OCI-LY1 (cell line): ENCODE measurements at regions not wholly inside any gene's neighbourhood (a gene's known extent, or its start where the extent isn't known, plus 50 kb on each side); places are given as distances from the start of the nearest gene placed in this dataset.

Experiments
- H2AFZ ChIP-seq: fragments of 200-600 bp; sonication (generic), shearing (Covaris generic); 2 replicates; pipeline ENCODE4 v1.6.0; 2014; ENCODE audit warnings: antibody characterized with exemption, mild to moderate bottlenecking, low read length
- H3F3A ChIP-seq: fragments of 200-600 bp; sonication (generic), shearing (Covaris generic); 2 replicates; pipeline ENCODE4 v1.6.0; 2014; ENCODE audit warnings: mild to moderate bottlenecking, antibody characterized with exemption, low read length, moderate library complexity; ENCODE audit not compliant: insufficient read depth
- H3K27ac ChIP-seq: fragments of 200-600 bp; sonication (generic); 2 replicates; pipeline ENCODE4 v1.5.1; 2014; ENCODE audit warnings: low read length, mixed run types, mild to moderate bottlenecking, low read depth; ENCODE audit not compliant: poor library complexity, severe bottlenecking
- H3K27me3 ChIP-seq: fragments of 200-600 bp; sonication (generic); 2 replicates; pipeline ENCODE4 v1.6.0; 2014; ENCODE audit warnings: antibody characterized with exemption, mild to moderate bottlenecking, low read length, moderate library complexity; ENCODE audit not compliant: insufficient read depth
- H3K36me3 ChIP-seq: fragments of 200-600 bp; sonication (generic); 2 replicates; pipeline ENCODE4 v1.6.1; 2014; ENCODE audit warnings: mild to moderate bottlenecking, antibody characterized with exemption, low read length, moderate library complexity, mixed read lengths; ENCODE audit not compliant: insufficient read depth
- H3K4me1 ChIP-seq: fragments of 200-600 bp; sonication (generic); 2 replicates; pipeline ENCODE4 v1.5.1; 2014; ENCODE audit warnings: mild to moderate bottlenecking, low read length, moderate library complexity; ENCODE audit not compliant: insufficient read depth, severe bottlenecking
- H3K4me2 ChIP-seq: fragments of 200-600 bp; sonication (generic), shearing (Covaris generic); 2 replicates; pipeline ENCODE4 v1.6.1; 2014; ENCODE audit warnings: low read length
- H3K4me3 ChIP-seq: fragments of 200-600 bp; sonication (generic); 2 replicates; pipeline ENCODE4 v1.5.1; 2014; ENCODE audit warnings: low read length, low read depth, mild to moderate bottlenecking, mixed read lengths; ENCODE audit not compliant: poor library complexity, severe bottlenecking
- H3K79me2 ChIP-seq: fragments of 200-600 bp; shearing (Covaris generic); 2 replicates; pipeline ENCODE4 v1.6.1; 2016; ENCODE audit warnings: mixed run types, low read length, mixed read lengths; ENCODE audit not compliant: insufficient read depth
- H3K9ac ChIP-seq: fragments of 200-600 bp; sonication (generic), shearing (Covaris generic); 2 replicates; pipeline ENCODE4 v1.6.1; 2014; ENCODE audit warnings: mild to moderate bottlenecking, low read length, mixed read lengths
- H3K9me2 ChIP-seq: fragments of 200-600 bp; sonication (generic), shearing (Covaris generic); 2 replicates; pipeline ENCODE4 v1.6.1; 2014; ENCODE audit warnings: low read depth, mild to moderate bottlenecking, low read length, mixed read lengths
- H3K9me3 ChIP-seq: fragments of 200-600 bp; shearing (Covaris generic); 2 replicates; pipeline ENCODE4 v1.6.1; 2014; ENCODE audit warnings: low read length, mixed read lengths
- H4K20me1 ChIP-seq: fragments of 200-600 bp; sonication (generic), shearing (Covaris generic); 2 replicates; pipeline ENCODE4 v1.6.0; 2016; ENCODE audit warnings: mild to moderate bottlenecking, low read length; ENCODE audit not compliant: insufficient read depth
- CTCF ChIP-seq: fragments of 200-600 bp; sonication (generic), shearing (Covaris generic); IDR thresholded peaks from 2 replicates; pipeline ENCODE4 v1.5.1; 2017; ENCODE audit warnings: mild to moderate bottlenecking, antibody characterized with exemption, low read length, moderate library complexity, mixed read lengths
- EZH2 ChIP-seq: fragments of 200-600 bp; sonication (generic), shearing (Covaris generic); IDR thresholded peaks from 2 replicates; pipeline ENCODE4 v1.8.0; 2017; ENCODE audit warnings: borderline replicate concordance, mixed run types, mild to moderate bottlenecking, antibody characterized with exemption, low read length, moderate library complexity, mixed read lengths

- H3K4me1 ChIP-seq = no peaks in the 10 kb centered on the region
- TF ChIP-seq EZH2 = no peak
- TF ChIP-seq CTCF = no peak
- no peak overlapping the region for H2AFZ ChIP-seq
- no peak overlapping the region for H3K4me2 ChIP-seq
- no peaks in the 10 kb centered on the region for H3K79me2 ChIP-seq
- H3K4me3 ChIP-seq = no peak overlapping the region
- H3K36me3 ChIP-seq = no peaks in the 10 kb centered on the region
- H4K20me1 ChIP-seq = no peaks in the 10 kb centered on the region
- no peaks in the 10 kb centered on the region for H3K9me2 ChIP-seq
- no peaks in the 10 kb centered on the region for H3K9me3 ChIP-seq
- H3K9ac ChIP-seq = no peak overlapping the region
- H3F3A ChIP-seq = no peaks in the 10 kb centered on the region
- H3K27me3 ChIP-seq = no peaks in the 10 kb centered on the region
- no peak overlapping the region for H3K27ac ChIP-seq
Measured at GRCh38 chr3:81432456-81432855, 329.0 kb downstream of the GBE1 start.

DNA sequence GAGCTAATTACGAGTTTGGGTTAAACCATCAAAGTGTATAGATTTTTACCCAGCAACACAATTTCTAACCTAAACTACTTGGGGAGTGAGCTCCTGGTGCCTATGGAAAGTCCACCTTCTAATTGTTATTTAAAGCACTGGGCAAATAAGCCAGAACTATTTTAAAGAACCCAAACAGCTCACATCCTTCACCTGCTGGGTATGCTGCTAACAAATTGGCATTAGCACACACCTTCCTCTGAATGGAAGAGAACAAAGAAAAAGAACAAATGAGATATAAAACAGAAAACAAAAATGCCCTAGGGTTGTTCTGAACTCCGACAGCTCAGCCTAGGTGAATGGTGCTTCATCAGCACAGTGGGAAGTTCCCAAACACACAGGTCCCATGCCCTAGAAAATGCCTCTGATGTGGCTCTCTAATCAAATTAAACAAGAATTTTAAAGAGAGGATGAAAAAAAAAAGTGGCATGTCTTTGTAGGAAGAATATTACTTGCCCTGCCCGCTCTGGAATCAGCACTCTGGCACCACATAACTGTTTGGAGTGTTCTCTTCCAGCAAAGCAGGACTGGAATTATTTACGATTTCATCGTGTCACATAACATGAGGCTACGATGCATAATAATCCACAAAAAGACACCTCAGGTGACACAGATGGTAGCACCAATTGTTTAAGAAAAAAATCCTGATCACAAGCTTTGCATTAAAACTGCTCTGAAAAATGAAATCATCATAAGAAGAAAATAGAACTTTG, 334.4 kb downstream of the GBE1 start:
- Histone ChIP-seq H3K27me3 (no peaks in the 10 kb centered on the region), H3K9me3 (no peaks in the 10 kb centered on the region), H3K9ac (no peak overlapping the region), H3K4me3 (no peak overlapping the region), H3K27ac (no peak overlapping the region), H3F3A (no peaks in the 10 kb centered on the region), H3K4me2 (no peak overlapping the region), H3K4me1 (no peaks in the 10 kb centered on the region), H3K36me3 (no peaks in the 10 kb centered on the region), H3K79me2 (no peaks in the 10 kb centered on the region), H4K20me1 (no peaks in the 10 kb centered on the region), H3K9me2 (no peaks in the 10 kb centered on the region), H2AFZ (no peak overlapping the region)
- no peak for TF ChIP-seq EZH2
- TF ChIP-seq CTCF = no peak

- no peak overlapping the region for H2AFZ ChIP-seq
- H3K79me2 ChIP-seq = no peaks in the 10 kb centered on the region
- no peak overlapping the region for H3K9ac ChIP-seq
- H3K36me3 ChIP-seq = no peaks in the 10 kb centered on the region
- no peaks in the 10 kb centered on the region for H3K27me3 ChIP-seq
- no peaks in the 10 kb centered on the region for H4K20me1 ChIP-seq
- H3K4me2 ChIP-seq = no peak overlapping the region
- H3K4me3 ChIP-seq = no peak overlapping the region
- no peak overlapping the region for H3K27ac ChIP-seq
- H3F3A ChIP-seq = no peaks in the 10 kb centered on the region
- no peaks in the 10 kb centered on the region for H3K9me3 ChIP-seq
- TF ChIP-seq EZH2 (no peak), CTCF (no peak)
- no peaks in the 10 kb centered on the region for H3K9me2 ChIP-seq
- no peaks in the 10 kb centered on the region for H3K4me1 ChIP-seq
Measured at GRCh38 chr3:81425198-81425868, 336.1 kb downstream of the GBE1 start.
